ENCODE measurements at regions not wholly inside any gene's neighbourhood (a gene's known extent, or its start where the extent isn't known, plus 50 kb on each side); places are given as distances from the start of the nearest gene placed in this dataset.

GRCh38 chr1:101748077-101748476 lies 248.6 kb downstream of the OLFM3 start:
- no peak for FAIRE-seq

More at GRCh38 chr1:101748077-101748476, 248.6 kb downstream of the OLFM3 start:
- DNase-seq (ENCODE audit: insufficient read length, low spot score) = no peak

All from GM19239 (cell line).